DMS 273 treated with DMSO at 0.1 percent for 48 hours (cell line): ENCODE measurements at regions not wholly inside any gene's neighbourhood (a gene's known extent, or its start where the extent isn't known, plus 50 kb on each side); places are given as distances from the start of the nearest gene placed in this dataset.

Experiments used
- DNase-seq: peaks from one replicate; lab custom pipeline; 2025; lab: John Stamatoyannopoulos, UW

DNA sequence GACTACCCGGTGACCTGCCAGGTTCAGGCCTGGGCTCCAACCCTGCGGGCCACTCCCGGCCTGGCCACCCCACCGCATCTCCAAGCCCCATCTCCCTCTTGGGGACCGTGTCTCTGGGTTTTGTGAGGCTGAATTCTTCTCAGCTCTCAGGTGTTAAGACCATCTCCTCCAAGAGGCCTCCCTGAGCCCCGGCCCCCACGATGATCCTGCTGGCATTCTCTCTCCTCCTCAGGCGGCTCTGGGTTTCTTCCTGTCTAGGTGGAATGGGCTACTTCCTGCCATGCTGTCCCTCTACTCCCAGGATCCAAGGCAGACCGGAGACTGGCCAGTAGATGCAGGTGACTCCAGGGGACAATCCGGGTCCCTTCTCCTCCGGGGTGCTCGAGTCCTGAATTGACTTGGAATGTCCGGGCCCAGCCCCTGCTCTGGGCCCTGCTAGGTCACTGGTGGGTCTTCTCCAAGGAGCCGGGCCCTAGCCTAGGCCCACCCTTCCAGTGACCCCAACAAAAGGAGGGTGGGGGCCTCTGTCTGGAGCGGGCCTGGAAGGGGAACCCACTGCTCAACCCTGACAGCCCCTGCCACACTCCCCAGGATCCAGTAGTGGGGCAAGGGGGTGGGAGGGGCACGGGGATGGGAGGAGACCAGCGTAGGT, 219.8 kb downstream of the C9orf50 start:
- DNase-seq = no peak

DNA sequence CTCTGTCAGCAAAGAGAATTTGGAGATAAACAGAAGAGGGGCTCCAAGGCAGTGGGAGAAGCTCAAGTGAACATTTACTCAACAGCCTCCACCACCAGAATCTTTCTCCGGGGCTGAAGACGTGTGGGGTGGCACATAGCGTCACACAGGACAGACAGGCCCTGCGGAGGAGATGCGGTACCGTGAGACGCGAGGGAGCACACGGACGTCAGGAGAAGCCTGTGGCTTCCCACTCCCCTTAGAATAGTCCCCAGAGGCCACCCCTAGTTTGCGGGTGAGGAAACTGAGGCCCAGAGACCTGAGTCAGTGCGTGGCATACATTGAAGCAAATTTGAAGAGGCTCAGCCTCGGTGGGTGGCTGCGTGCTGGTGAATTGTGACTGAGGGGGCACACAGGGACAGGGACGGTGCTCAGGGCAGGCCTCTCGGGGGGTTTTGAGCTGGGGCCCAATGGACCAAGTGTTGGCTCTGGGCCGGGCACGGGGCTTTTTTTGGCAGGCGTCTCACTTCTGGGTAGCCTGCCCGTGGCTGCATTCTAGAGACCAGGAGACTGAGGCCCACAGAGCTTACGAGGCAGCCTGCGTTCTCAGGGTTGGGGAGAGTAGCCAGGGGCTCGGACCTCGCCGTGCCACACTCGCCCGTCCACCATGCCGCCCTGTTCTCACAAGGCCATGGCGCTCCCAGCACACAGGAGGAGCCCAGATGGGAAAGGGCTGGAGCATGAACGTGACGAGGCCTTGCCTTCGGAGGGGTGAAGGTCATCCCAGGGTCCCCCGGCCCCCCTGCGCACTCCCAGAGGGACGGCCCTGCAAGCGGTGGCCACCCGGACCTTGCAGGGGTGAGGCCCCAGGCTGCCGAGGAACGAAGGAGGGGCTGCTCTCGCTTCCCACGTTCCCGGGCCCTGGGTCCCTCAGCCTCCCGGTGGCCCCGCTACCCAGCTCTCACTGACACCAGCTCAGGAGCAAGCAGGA, 220.6 kb downstream of the C9orf50 start:
- DNase-seq = no peak

DNA sequence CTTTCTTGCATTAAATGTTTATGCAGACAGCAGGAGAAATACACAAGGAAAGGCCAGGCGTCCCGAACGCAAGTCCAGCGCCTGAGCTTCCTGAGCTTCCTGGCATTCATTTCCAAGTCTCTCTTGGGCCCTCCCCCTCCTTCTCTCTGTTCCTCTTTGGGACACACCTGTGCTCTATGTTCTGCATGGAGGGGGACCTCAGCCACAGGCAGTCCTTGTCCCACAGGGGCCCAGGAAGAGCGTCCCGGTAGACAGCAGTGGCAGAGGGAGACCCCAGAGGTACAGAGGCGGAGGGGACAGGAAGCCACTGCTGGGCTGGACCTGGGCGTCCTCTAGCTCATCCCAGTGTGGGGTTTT, 221.3 kb downstream of the C9orf50 start:
- no peak for DNase-seq

DNA sequence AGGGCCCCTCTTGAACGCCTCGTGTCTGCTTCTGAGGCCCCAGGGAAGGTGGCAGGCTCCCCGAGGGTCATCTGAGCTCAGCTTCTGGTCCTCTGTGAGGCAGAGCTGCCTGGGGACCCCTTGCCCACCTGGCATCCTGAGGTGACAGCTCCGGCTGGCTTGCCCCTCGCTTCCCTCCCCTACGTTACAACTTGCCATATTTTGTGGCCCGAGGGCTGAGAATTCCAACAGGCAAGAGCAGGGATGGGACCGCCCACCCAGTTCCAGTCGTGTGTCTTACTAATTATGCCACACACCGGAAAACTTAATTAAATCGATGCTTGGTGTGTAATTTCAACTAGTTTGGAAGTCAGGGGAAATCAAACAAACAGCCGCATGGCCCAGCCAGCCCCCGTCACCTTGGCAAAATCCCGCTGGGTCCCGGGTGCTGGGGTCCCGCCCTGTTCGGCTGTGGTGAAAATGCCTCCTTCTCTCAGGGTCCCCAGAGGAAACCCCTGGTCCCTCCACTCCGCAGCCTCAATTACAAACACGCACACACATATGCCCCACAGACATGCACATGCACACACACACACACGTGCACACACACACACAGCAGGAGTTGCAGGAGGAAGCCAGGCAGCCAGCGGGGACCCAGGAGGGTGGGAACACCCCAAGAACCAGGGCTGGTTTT, 221.0 kb upstream of the IER5L start:
- no peak for DNase-seq

DNA sequence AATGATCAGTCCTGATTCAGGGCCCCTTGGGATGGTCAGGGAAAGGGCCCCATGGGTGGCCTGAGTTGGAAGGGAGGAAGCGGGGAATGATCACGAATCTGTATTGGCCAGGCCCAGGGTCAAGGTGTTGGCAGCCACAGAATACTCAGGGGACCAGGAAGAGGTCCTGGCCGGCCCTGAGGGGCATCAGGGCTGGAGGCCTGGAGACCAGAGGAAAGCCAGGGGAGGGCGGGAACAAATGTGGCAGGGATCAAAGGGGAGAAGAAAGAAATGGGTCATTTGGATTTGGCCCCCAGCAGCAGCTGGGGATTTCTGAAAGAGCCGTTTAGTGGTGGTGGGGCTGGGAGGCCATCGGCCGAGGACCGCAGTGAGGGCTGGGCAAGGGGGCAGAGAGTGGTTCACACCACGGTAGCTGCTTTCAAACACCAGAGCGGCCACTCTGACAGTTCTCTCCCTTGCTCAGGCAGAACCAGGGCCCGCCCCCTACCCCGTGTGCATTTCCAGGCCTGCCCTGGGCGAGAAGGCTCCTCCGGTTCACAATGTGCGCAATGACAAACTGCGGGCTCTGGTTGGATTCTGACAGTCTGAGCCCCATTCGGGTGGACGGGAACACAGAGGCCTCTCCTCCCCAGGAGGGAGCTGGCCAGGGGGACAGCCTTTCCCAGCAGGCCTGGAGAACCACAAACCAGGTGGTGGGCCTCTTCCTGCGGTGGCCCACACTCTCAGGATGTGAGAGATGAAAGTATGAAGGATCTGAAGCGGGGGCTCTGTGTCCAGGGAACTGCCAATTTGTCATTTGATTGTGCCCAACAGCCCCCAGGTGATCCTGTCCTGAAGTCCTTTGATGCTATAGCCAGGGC, 220.3 kb upstream of the IER5L start:
- DNase-seq = no peak

DNA sequence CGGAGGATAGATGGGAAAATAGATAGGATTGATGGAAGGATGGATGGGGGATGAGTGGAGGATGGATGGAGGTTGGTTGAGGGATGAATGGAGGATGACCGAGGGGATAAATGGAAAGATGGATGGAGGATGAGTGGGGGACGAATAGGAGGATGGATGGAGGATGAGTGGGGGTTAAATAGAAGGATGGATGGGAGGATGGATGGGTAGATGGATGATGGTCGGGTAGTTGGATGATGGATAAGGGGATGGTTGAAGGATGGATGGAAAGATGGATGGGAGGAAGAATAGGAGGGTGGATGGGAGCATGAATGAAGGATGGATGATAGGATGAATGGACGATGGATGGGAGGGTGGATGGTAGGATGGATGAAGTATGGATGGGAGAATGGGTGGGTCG, 219.3 kb upstream of the IER5L start:
- DNase-seq = no peak

DNA sequence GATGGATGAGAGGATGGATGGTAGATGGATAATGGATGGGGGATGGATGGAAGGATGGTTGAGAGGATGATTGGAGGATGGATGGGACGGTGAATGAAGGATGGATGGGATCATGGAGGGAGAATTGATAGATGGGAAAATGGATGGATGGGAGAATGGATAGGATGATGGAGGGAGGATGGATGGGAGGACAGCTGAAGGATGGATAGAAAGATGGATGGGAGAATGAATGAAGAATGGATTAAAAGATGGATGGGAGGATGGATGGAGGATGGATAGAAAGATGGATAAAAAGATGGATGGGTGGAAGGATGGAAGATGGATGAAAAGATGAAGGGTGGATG, 218.3 kb upstream of the IER5L start:
- DNase-seq = no peak

DNA sequence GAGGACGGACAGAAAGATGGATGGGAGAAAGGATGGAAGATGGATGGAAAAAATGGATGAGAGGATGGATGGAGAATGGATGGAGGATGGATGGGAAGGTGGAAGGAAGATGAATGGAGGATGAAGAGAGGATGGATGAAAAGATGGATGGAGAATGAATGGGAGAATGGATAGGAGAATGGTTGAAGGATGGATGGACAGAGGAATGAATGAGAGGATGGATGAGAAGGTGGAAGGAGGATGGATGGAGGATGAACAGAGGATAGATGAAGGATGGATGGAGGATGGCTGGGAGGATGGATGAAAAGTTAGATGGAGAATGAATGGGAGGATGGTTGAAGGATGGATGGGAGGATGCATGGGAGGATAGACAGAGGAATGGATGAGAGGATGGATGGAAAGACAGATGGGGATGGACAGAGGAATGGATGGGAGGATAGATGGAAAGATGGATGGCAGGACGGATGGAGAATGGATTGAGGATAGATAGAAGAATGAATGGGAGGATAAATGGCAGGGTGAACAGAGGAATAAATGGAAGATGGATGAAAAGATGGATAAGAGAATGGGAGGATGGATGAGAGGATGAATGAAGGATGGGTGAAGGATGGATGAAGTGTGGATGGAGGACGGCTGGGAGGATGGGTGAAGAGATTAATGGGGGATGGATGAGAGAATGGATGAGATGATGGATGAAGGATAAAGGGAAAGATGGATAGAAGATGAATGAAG, 217.7 kb upstream of the IER5L start:
- DNase-seq = no peak

DNA sequence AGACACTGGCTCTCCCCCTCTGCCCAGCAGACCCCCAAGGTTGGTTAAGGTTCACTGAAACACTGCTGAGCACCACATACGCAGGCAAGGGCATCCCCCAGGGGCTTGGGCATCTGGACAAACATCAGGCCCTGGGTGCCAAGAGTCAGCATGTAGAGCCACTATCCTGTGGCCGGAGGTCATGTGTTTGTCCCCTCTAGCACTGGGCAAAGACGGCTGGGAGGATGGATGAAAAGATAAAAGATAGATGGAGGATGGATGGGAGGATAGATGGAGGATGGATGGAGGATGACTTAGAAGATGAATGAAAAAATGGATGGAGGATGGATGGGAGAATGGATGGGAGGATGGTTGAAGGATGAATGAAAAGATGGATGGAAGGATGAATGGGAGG, 216.8 kb upstream of the IER5L start:
- no peak for DNase-seq

DNA sequence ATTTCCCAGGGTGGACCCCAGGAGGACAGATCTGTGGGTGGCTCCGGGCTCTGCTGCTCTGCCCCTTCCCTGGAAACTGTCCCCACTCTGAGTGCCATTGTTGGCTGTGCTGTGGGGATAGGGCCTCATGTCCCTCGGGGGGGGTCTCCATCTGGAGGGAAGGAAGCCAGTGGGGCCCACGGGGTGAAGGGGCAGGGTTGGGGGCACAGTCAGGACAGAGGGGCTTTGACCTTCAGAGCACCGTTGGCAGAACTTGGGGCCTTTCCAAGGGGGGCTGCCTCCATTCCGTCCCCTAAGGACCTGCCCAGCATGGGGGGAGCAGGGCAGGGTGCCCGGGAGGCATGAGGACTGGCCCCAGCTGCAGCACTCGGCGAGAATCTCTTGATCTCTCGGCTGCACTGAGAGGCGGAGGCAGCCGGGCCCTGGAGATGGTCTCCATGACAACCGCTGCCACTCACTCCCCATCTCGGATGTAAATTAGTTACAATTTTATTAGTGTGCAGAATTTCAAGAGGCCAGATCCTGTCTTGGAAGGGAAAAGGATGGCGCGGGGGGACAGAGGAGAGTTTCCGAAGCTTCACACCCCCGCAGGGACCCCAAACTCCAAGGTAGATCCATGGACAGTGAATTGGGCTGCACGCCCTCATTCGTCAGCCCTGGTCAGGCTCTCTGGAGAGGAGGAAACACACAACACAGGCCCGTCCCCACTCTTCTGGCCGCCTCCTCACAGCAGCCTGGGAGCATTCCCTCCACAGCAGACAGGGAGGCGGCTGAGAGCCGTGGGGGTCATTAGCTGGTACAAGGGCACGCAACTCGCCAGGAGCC, 216.2 kb upstream of the IER5L start:
- no peak for DNase-seq

DNA sequence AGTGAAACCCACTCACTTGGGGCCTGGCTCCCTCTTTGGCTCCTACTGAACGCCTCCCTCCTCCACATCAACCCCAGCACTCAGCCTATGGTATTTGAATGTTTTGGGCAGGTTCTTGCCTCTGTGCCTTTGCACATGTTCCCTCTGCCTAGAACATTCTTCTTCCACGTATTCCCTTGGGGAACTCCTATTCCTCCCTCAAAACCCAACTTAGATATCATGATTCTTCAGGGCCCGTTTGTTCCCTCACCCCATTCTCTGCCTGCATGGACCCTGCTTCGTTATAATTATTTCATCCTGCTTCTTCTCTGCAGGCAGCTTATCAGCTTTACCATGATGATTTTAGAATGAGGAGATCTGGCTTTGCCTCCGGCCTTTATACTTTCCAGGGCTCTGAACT, 215.0 kb upstream of the IER5L start:
- DNase-seq = no peak

DNA sequence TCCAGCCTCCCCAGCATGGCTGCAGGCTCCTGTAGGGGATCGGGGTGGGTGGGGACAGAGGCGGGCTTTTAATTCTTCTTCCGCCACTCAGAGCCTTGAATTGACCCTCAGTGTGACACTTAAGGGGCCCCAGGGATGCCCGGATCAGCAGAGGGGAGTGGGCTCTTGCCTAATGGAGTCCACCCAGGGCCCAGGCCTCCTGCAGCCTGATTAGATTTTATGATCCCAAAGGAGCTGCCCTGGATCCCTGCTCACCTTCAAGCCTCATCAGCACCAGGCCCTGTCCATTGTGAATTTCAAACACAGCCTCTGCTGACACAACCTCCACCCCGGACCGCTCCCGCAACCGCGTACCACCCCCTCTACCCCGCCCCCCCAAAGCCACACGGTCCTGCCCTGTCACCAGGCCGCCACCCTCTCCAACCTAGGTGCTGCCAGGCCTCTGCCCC, 214.1 kb upstream of the IER5L start:
- no peak for DNase-seq

DNA sequence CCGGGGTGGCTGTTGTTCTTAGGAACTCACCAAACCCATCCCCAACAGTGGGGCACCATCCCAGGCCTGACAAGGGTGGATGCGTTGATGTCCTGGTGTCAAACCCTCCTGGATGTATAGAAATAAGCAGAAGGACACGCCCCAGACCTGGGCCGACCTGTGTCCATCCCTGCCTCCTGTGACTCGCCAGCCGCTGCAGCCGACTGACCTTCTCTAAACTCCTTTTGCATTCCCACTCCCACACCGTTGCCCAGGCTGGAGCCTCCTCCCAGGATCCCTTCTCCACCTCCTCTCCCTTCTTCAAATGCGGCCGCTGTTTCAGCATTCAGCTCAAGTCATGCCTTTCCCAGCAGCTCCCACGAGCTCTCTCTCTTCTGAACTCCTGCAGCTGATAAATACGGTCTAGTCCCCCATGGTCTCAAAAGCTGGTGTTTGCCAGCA, 213.2 kb upstream of the IER5L start:
- no peak for DNase-seq

DNA sequence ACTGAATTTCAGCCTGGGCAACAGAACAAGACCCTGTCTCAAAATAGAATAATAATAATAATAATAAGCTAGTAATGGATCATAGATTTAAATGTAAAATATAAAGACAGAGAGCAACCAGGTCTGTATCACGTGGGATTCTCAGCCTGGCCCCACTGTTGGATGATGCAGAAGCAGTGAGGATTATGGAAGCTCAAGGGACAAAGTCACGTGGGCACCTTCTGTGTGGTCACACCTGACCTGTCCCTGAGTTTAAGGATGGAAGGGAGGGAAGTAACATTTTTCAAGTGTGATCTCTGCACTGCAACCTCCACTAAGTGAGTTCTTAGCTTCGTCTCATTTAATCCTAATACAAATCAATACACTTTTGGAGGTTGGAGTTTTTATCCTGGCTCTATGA, 212.5 kb upstream of the IER5L start:
- DNase-seq = no peak

DNA sequence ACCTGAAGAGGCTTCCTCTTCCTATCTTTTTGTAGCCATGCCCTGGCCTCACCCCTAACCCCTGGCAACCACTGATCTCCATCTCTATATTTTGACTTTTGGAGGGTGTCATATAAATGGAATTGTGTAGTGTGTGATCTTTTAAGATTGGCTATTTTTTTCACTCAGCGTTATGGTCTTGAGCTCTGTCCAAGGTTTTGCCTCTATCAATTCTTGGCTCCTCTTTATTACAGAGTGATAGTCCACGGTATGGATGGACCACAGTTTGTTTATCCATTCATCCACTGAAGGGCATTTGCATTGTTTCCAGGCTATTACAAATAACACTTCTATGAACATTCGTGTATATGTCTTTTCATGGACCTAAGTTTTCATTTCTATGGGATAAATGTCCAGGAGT, 209.8 kb upstream of the IER5L start:
- DNase-seq = no peak

DNA sequence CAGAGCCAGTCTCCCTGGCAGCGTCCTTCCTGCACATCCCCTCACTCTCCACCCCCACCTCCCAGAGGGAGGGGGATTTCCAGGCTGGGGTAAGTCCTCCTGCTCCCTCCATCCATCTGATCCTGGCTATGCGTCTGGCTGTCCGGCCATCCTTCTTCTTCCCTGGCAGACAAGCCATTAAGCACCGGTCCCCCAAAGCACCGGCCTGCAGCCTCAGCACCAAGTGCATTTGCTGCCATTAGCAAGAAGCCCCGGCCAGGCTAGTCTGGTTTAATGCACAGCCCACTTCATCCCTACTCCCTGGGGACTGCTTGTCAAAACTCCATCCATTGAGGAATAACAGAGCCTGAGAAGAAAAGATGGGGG, 208.7 kb upstream of the IER5L start:
- no peak for DNase-seq

DNA sequence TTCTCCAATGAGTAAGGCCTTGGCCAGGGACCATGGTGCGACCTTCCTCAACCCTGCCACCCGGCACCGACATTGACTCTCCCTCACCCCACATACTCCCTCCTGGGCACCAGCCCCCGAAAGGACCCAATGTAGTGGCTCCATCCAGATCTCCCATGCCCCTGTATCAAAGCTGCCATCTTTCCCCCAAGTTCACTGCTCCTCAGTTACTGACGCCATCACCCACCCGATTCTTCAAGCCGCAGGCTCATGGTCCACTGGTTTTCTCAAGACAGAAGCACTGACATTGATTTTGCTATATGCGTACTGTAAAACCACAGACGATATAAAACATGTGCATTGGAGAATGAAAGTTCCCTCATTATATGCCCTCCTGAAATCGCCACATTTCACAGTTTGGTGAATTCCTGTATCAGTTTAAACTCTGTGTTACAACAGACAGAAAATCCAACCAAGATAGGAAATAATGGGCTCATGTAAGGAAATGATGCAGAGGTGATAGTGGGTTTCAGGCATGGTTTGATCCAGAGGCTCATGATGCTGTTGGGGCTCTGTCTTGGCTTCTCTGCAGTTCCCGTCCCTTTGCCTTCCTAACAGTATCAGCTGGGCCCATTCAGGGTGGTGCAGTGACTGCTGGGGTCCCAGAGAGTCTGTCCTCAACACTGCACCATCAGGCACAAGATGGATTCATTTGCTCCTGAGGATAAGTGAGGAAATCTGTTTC, 207.3 kb upstream of the IER5L start:
- no peak for DNase-seq

DNA sequence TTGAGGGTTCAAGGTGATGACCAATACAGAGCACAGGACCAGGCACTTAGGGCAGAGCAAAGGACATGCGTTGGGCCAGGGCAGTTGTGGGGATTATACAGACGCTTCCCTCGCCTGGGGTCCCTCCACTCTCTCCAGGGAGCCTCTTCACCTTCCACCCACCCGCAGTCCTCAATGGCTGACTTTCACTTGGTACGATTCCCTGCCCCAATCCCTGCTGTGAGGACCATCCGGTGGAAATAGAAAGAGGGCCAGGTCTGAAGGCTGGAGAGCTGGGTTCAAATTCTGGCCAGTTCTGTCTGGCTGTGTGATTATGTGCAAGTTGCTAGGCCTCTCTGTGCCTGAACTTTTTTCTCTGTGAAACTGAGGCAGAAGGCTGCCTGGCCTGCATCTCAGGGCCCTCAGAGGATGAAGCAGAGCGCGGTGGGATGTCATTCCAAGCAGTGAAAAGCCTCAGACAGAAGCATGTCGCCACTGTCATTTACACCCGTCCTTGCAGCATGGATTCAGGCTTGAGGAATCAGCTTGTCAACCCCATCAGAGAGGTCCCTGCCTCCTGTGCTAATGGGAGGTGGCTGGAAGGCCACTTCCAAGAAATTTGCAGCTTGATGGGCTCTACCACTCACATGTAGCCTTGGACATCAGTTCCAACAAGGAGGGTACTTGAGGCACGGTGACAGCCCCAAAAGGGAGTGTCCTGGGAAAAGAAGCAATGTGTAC, 206.6 kb upstream of the IER5L start:
- no peak for DNase-seq
